ENCODE measurements at regions not wholly inside any gene's neighbourhood (a gene's known extent, or its start where the extent isn't known, plus 50 kb on each side); places are given as distances from the start of the nearest gene placed in this dataset.

DNA sequence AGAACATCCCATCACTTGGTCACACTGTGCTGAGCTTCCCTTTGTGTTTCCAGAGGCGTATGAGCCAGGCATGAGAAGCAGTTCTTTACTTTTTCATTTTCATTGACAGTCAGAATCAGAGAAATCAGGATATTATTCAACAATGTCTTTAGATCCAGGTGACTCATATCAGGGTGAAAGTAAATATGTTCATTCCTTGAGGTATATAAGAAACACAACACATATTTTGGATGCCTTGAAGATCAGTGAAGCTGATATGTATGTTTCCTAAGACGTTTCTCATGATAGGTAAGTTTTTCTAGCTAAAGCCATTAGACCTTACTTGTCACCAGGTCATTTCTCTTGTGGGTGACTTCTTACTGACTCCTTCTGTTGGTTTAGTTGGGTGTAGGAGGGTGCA lies 505.6 kb downstream of the CDH26 start:
- TF ChIP-seq POLR2A (IDR thresholded peaks at IDR 0.05; ENCODE audit: low read depth, low read length) (no peak), POLR2AphosphoS5 (IDR thresholded peaks at IDR 0.05; ENCODE audit: low read depth, low read length) (no peak), TAF1 (IDR thresholded peaks at IDR 0.05; ENCODE audit: low read depth, low read length) (no peak)

All from GM12891 (cell line).